HG03432 (cell line): ENCODE measurements at regions not wholly inside any gene's neighbourhood (a gene's known extent, or its start where the extent isn't known, plus 50 kb on each side); places are given as distances from the start of the nearest gene placed in this dataset.

ENCODE experiments used
- ATAC-seq: cut with Tn5 transposase; IDR thresholded peaks from one replicate; pipeline ENCODE4 v1.9.1; 2021; ENCODE audit warnings: mild to moderate bottlenecking, moderate library complexity; ENCODE audit not compliant: unreplicated experiment

DNA sequence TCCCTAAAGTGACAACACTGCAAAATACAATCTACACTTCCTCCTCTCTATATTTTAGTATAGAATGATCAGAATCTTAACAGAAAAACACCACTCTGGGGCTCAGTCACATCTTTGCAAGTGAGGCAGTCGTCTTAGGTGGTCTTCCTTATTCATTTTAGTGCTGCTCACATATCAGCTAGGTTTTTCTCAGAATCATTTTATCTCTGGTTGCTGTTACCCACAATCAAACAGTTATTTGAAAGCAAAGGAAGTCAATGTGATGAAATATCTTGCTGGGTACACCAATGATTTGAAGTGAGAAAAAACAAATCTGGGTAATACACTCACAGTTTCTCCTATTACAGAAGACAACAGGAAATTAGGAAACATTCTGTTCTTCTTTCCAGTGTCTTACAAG is 275.2 kb downstream of the DSEL start:
- no peak for ATAC-seq

DNA sequence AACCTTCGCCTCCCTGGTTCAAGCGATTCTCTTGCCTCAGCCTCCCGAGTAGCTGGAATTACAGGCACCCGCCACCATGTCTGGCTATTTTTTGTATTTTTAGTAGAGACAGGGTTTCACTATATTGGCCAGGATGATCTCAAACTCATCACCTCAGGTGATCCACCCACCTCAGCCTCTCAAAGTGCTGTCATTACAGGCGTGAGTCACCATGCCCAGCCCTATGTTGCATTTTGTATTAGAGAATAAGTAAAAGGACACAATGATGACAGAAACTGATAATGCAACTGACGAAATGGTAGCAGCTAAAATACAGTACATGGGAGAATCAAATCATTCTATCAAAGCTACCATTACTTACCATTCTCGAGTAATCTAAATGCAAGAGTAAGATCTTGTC is 276.7 kb downstream of the DSEL start:
- ATAC-seq, result no peak

DNA sequence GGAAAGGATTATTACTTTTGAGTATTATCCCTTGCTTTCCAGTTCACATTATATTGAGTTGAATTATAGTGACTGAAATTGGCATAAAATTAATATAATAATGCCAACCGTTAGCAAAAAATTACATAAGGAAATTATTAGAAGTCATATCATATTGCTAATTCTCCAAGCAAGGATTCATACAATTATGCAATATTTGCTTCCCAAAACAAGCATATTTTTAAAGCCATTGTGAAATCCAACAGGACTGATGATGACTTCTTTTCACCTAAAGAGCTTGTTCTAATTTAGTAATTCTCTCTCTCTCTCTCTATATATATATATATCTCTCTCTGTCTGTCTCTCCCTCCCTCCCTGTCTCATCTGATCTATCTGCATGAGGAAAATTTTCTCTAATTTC is 283.5 kb downstream of the DSEL start:
- no peak for ATAC-seq

DNA sequence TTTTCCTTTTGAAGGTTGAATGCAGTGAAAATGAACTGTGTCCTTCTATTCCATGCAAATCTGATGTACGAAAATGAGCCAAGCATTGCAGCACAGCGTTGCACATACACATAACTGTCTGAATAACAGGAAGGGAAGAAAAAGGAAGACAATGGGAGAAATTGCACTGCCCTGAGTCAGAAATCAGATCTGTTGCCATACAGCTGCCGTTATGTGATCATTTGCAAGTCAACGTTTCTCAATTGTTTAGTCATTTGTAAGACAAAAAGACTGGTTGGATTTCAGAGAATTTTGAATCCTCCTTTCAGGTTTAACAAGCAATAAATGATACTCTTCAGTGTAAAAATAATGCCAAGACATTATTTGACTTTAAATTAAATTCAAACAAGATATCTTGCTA is 284.1 kb downstream of the DSEL start:
- ATAC-seq, result no peak

DNA sequence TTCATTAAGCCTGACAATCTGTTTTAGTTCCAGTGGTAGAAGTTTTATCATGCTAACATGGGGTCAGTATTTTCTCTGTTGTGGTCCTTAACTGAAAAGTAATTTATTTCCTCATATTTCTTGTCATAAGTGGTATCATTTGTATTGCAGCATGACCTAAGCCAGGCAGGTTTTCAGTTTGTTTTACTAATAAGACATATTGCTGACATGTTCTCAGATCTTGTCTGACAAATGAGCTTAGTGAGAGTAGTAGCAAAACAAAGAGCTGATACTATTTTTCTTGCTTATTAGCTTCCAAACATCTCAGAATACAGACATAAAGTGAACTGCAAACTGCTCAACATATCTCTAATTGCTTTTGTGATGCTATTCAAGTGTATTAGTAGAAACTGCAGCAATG is 293.6 kb downstream of the DSEL start:
- no peak for ATAC-seq

DNA sequence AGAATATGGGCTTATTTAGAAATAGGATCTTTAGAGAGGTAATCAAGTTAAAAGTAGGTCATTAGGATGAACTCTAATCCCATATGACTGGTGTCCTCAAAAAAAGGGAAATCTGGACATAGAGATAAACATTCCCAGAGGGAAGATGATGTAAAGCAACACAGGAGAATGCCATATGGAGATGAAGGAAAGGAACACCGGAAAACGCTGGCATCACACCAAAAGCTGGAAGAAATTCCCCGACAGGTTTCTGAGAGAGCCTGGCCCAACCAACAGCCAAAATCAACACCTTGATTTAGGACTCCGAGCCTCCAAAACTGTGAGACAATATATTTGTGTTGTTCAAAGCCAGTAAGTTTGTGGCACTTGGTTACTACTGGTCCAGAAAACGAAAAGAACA is 296.7 kb downstream of the DSEL start:
- ATAC-seq, result no peak

DNA sequence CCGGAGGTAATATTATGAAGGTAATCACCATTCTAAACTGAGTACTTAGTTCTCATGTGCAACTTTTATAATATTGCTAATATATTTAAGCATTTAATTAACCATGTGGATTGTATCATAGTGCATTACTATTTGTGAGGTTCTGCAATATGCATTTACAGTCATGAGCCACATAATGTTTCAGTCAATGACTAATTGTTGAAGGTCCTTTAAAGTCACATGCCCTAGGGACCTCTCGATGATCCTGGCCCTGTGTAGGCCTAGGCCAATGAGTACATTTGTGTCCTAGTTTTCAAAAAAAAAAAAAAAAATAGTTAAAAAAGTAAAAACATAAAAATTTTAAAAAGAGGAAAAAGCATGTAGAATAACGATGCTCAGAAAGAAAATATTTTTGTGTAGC is 298.0 kb downstream of the DSEL start:
- no peak for ATAC-seq

DNA sequence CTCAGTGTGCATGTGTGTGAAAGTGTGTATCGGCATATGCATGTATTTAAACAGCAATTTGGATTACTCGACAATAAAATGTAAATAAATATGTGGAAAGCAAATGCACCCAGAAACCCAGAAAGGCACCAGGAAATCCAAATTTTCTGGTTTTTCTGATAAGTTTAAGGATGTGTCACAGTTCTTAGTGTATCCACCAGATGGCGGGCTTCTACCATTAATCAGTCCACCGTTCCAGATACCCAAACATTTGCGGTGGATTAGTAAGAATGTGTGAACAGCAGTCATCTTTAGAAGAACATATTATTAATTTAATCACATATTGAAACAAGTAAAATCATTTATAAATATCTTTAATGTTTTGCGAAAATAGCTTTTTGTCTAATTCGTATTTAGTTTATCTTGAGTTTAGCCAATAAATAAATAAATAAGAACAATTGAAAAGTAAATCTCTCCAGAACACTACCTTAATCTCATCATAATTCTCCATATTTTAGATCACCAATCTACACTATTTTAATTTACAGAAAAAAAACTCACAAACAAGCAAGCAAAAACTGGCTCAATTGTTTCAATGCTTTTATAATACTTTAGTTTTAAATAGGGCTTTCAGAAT is 298.9 kb downstream of the DSEL start:
- peak; percentile 86 for ATAC-seq

DNA sequence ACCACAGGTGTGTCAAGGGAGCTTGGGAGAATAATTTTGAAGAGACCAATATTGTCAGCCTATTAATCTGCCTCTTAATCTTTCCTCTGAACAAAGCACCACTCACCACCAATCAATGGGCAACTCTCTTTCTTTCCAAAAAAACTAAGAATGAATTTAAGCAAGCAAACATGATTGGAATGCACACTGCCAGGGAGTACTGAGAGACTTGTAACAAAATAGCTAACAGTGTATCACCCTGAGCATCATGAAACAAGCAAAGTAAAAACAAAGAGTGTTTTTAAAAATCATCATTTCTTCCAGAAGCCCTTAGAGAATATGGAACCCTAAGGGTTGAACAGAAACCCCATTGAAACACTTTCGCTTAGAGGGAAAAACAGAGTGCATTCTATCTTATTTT is 299.7 kb downstream of the DSEL start:
- no peak for ATAC-seq

DNA sequence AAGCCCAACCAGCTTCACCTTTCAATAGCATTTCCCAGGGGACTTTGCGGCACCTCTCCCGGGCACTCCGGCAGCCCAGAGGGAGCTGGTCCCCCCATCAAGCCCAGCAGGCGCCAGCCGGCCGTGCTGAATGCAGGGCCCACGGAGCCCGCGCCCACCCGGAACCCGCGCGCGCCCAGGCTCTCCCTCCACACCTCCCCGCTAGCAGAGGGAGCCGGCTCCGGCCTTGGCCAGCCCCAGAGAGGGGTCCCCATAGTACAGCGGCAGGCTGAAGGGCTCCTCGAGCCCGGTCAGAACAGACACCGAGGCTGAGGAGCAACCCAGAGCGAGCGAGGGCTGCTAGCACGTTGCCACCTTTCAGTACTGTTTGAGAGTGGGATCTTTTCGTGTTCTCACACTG is 300.8 kb downstream of the DSEL start:
- no peak for ATAC-seq

DNA sequence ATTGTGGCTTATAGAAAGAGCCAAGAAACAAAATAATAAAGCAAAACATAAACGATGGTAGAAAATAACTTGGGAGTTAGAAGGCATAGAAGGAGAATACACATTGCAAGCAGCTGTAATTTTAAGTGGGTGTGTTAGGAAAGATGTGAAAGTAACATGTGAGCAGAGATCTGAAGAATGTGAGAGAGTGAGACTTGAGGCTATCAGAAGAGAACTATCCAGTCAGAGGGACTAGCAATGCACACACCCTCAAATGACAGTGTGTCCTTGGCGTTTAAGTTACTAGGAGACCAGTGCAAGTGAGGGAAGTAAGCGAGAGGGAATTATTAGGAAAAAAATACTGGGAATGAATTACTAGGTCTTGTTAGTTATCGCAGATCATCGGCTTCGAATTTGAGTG is 304.9 kb downstream of the DSEL start:
- no peak for ATAC-seq

DNA sequence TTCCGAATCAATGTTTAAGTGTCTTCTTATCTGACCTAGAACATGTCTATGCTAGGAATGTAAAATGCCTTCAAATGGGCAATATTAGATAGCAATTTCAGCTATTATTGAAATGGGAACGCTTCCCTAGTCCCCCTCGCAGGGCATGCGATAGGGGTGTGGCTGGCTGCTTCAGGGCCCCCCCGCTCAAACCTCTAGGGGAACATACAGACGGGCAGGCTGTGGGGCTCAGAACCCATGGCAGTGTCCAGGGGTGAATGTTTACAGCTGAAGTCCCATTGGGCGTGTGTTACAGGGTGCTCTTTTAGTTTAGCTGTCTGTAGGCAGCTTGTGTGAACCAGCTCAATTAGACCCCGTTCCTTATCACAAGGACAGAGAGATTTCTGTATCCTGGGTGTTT is 315.9 kb downstream of the DSEL start:
- no peak for ATAC-seq

DNA sequence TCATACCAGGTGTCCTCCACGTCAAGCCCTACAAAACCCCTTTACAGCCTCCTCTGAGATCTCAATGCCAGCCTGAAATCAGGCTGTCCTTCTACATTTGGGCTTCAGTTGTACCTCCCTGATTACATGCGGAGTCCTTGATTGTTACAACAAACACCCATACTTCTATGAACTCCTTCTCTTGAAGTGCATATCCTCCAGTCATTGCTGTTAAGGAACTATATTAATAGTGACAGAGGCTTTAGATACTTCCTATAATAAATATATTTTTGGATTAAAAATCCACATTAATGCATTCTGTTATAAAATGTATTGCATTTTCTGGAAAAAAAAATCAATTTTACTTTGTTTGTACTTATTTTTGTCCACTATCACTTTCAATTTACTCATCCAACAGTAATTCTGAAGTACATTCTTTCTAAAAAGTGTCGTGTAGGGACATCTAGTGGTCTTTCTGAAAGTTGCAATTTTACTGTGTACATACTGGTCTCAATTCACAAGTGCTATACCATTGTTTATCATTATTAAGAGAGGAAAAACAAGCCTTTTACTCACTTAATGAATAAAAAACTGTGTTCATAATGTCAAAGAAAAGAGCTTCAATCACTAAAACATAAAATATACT is 316.4 kb downstream of the DSEL start:
- ATAC-seq, result peak; percentile 95

DNA sequence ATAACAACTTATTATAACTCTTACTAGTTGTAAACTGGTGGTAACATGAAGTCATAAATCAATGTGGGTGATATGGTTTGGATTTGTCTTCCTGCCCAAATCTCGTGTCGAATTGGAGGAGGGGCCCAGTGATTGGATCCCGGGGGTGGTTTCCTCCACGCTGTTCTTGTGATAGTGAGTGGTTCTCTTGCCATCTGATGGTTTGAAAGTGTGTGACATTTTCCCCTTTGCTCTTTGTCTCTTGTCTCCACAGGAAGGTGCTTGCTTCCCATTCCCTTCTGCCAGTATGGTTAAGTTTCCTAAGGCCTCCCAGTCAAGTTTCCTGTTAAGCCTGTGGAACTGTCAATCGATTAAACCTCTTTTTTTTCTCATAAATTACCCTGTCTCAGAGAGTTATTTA is 321.6 kb downstream of the DSEL start:
- ATAC-seq, result no peak

DNA sequence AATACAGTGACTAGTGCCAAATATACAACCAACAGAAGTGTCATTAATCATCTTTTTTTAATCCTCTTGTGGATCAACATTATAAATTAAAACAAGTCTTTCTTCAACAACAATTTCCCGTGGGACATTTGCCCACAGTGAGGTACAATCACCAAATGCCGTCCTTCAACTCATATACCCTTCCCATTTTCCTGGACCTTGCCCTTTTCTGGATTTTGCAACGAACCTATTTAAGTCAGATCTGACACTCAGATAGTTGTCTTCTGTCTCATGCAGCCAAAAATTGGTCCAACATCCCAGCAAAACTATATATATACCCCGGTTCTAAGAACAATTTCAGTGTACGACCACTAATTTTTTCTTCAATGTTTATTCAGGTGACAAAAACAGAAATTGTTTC is 324.0 kb downstream of the DSEL start:
- ATAC-seq, result no peak

DNA sequence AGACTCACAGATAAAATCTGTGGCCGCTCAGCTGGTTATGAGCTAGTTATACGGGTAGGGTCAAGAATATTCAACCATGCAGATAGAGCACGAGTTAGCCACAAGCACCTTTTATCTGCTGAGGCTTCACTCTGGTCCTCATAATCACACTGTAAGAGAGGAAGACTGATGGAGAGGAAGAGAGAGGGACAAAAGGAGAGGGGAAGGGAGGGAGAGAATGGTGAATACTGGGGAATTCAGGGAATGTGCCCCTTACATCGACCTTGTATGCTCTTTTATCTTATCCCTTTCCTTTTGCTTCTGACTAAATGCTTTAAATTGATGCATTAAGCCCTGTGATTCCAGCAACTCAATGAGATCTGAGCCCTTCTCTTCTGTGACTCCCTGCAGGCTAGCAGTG is 333.1 kb downstream of the DSEL start:
- no peak for ATAC-seq

DNA sequence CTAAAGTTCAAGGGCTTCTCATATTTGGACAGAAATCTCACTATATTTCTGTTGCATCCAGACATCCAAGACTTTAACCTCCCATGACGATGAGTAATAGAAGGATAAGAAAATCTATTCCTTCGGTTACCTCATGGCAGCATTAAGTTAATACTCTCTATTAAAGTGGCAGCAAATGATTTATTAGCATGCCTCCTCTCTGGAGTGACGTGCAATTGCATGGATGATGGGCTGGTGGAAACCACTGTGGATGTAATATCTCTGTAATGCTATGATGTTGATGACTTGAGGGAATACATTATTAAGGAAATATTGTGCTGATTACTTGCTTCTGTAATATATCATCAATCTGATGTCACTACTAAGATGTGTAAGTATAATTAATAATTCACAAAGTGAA is 336.8 kb downstream of the DSEL start:
- ATAC-seq, result no peak

DNA sequence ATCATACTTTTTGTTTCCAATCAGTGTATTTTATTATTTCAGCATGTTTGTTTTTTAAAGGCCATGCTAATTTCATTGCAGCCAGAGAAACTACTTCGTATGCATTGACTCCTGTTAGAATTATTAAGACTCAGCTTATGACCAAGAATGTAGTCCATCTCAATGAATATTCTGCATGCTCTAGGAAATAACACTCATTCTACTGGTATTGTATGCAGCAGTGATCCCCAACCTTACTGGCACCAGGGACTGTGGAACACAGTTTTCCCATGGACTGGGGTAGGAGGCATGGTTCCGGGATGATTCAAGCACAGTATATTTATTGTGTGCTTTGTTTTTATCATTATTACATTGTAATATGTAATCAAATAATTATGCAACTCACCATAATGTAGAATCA is 356.9 kb downstream of the DSEL start:
- no peak for ATAC-seq

DNA sequence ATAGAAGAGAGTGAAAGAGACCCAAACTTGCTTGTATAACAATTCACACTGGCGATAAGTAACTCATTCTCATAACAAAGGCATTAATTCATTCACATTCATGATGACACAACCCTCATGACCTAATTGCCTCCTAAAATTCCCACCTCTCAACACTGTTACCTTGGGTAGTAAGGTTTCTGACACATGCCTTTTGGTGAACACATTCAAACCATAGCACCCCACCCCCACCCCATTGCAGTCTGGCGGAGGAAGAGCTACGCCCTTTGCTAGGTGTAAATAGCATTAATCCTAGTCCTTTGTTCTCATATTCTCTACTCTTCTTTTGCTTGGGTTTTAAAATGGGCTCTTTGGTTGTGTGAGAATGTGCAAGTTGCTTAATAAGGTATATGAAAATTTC is 361.5 kb downstream of the DSEL start:
- no peak for ATAC-seq

DNA sequence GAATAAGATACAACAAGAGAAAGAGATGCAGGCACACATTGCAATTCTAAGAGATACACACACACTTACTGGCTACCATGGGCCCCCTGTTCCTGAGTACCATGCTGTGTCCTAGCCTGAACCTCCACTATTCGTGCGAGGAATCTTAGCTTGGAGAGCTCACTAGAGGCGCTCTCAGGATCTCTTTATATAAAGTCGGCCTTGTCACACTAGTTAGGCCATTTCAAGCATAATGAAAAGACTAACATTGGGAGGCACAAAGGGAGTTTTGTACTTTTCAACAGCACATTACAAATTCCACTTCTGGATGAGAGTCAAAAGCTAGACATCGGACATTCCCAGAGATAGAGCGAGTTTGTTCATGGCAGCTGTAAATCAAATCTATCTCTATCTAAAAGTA is 365.2 kb downstream of the DSEL start:
- no peak for ATAC-seq

DNA sequence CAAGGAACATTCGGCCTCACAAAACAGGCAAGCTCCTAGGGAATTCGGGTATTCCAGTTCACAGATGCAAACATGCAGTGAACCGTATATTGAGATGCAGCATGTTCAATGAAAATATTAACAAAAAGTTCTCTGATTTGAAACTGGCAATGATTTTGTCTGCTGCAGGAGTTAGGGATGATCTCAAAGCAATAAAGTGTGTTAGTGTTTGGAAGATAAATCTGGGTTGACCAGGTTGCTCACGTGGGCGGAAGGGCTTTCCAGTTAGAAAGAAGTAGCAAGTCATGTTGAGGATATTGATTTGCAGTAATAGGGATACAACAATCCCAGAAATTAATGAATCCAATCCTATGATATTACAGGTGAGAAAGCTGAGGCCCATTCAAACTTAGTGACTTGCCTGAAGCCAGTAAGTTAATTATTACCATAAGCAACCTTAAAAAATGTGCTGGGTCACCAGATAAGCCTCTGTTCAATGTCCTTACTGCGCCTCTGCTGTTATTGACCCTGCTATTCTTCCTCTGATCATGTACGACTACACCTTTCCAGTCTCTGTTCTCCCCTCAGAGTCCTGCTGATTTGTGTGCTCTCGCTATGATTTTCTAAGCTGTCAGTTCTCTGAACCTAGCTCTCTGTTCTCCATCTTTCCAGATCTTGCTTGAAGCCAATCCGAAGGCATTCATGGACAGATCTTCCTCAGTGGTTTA is 370.8 kb downstream of the DSEL start:
- no peak for ATAC-seq

DNA sequence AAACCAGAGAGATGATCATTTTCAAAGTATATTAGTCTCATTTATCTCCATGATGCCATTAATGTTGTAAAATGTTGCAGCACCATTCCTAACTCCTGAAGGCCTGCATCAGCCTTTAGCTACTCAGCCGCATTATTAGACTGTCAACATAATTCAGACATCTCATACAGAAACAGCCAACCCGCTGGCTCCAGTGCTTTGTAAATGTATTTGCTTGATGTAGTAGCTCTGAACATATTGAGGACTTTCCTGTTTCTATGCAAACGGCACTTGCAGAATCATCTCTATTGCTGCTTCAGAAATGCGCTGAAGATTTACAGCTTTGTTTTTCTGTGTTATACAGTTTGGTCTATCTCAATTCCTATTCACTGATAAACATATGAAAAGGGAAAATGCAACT is 372.2 kb downstream of the DSEL start:
- no peak for ATAC-seq

DNA sequence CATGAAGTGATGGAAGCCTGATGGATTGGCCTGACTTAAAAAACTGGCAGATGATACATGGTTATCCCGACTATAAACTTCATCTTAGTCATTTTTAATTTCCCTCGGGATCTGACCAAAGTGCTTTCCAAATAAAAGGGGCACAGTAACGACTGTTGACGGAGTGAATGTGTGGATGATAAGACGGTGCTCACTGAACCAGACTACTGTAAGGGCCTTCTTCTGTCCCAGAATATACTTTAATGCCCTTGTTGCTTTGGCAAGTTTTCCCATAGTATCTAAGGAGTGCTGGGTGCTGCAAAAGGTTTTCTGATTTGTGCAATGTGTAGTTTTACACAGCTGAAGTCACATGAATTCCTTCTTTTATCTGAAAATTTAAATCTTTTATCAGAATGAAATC is 373.5 kb downstream of the DSEL start:
- ATAC-seq, result no peak
